BE2C (cell line): ENCODE measurements at regions not wholly inside any gene's neighbourhood (a gene's known extent, or its start where the extent isn't known, plus 50 kb on each side); places are given as distances from the start of the nearest gene placed in this dataset.
A peak's percentile ranks its signal among the peaks of the same experiment; 100 is the strongest.
"Not testable (repeated sequence)": the region's sequence is repeated elsewhere in the genome, so short reads cannot be mapped to it uniquely, and the experiment has no call there.

Experiments
- DNase-seq: peaks from one replicate; pipeline ENCODE4 v3.0.0-alpha.2; 2020
- H3K27me3 ChIP-seq: fragments of 250-450 bp; sonication (Bioruptor Pico); 2 replicates; pipeline ENCODE4 v1.5.1; 2020; ENCODE audit warnings: mild to moderate bottlenecking
- H3K36me3 ChIP-seq: fragments of 250-450 bp; sonication (Bioruptor Pico); 2 replicates; pipeline ENCODE4 v1.5.1; 2020; ENCODE audit warnings: mild to moderate bottlenecking
- H3K4me1 ChIP-seq: fragments of 250-450 bp; sonication (Bioruptor Pico); 2 replicates; pipeline ENCODE4 v1.5.1; 2020
- H3K4me3 ChIP-seq: 2 replicates; pipeline ENCODE4 v1.5.1; 2011; ENCODE audit warnings: low read depth, low read length
- H3K9me3 ChIP-seq: fragments of 250-450 bp; sonication (Bioruptor Pico); 2 replicates; pipeline ENCODE4 v1.5.1; 2020
- CTCF ChIP-seq: IDR thresholded peaks from 2 replicates; pipeline ENCODE4 v1.5.1; 2012; ENCODE audit warnings: mild to moderate bottlenecking, low read depth, low read length

GRCh38 chr16:24645739-24646645, 83.5 kb upstream of the TNRC6A start:
- no peaks in the 10 kb centered on the region for H3K27me3 ChIP-seq
- H3K4me1 ChIP-seq, result no peaks in the 10 kb centered on the region
- no peak overlapping the region for H3K4me3 ChIP-seq
- no peaks in the 10 kb centered on the region for H3K36me3 ChIP-seq
- no peaks in the 10 kb centered on the region for H3K9me3 ChIP-seq
- no peak for TF ChIP-seq CTCF
- no peak for DNase-seq

GRCh38 chr16:24646646-24646995, 82.8 kb upstream of the TNRC6A start:
- Histone ChIP-seq H3K4me3 (no peak overlapping the region), H3K27me3 (no peaks in the 10 kb centered on the region), H3K36me3 (no peaks in the 10 kb centered on the region), H3K9me3 (no peaks in the 10 kb centered on the region), H3K4me1 (no peaks in the 10 kb centered on the region)
- TF ChIP-seq CTCF, result no peak
- DNase-seq, result no peak

- H3K36me3 ChIP-seq, result no peaks in the 10 kb centered on the region
- DNase-seq, result peak; percentile 23
- no peaks in the 10 kb centered on the region; the same call in 1 of the 2 replicates for H3K4me1 ChIP-seq
- no peaks in the 10 kb centered on the region for H3K9me3 ChIP-seq
- H3K27me3 ChIP-seq, result no peaks in the 10 kb centered on the region
- no peak overlapping the region; the same call in 1 of the 2 replicates for H3K4me3 ChIP-seq
- TF ChIP-seq CTCF, result no peak
Measured at GRCh38 chr16:24652209-24652712, 77.2 kb upstream of the TNRC6A start.

- H3K4me1 ChIP-seq, result no peaks in the 10 kb centered on the region; the same call in 1 of the 2 replicates
- H3K36me3 ChIP-seq, result no peaks in the 10 kb centered on the region
- H3K4me3 ChIP-seq, result no peak overlapping the region
- TF ChIP-seq CTCF, result no peak
- H3K27me3 ChIP-seq, result no peaks in the 10 kb centered on the region
- H3K9me3 ChIP-seq, result no peaks in the 10 kb centered on the region
- no peak for DNase-seq
Measured at GRCh38 chr16:24652803-24653202, 76.6 kb upstream of the TNRC6A start.

- no peak for TF ChIP-seq CTCF
- no peak for DNase-seq
- Histone ChIP-seq H3K4me3 (no peak overlapping the region), H3K27me3 (no peaks in the 10 kb centered on the region), H3K36me3 (no peaks in the 10 kb centered on the region), H3K4me1 (no peaks in the 10 kb centered on the region; the same call in 1 of the 2 replicates), H3K9me3 (no peaks in the 10 kb centered on the region)
Measured at GRCh38 chr16:24653725-24654124, 75.7 kb upstream of the TNRC6A start.

GRCh38 chr16:24665942-24666341, 63.5 kb upstream of the TNRC6A start:
- H3K4me3 ChIP-seq, H3K9me3 ChIP-seq, H3K4me1 ChIP-seq: not testable (repeated sequence)

More at GRCh38 chr16:24665942-24666341, 63.5 kb upstream of the TNRC6A start:
- not testable (repeated sequence) for H3K36me3 ChIP-seq, DNase-seq, H3K27me3 ChIP-seq
